Stimulated activated CD8-positive, alpha-beta memory T cell treated with anti-CD3 and anti-CD28 coated beads, Interleukin-15, amount 100 ng/mL, for 24 hours (primary cell): ENCODE measurements at regions not wholly inside any gene's neighbourhood (a gene's known extent, or its start where the extent isn't known, plus 50 kb on each side); places are given as distances from the start of the nearest gene placed in this dataset.

Experiments used
- DNase-seq: peaks from one replicate; pipeline ENCODE4 v3.0.0-alpha.2; 2020; ENCODE audit warnings: low read depth

GRCh38 chr2:6782517-6783237, 83.0 kb downstream of the CMPK2 start:
- DNase-seq = no peak

GRCh38 chr2:6783238-6783614, 82.5 kb downstream of the CMPK2 start:
- DNase-seq = no peak

GRCh38 chr2:6784291-6784690, 81.4 kb downstream of the CMPK2 start:
- no peak for DNase-seq

GRCh38 chr2:6785493-6785892, 80.2 kb downstream of the CMPK2 start:
- no peak for DNase-seq

- DNase-seq = no peak
Observed at GRCh38 chr2:6787376-6787775, 78.3 kb downstream of the CMPK2 start.

GRCh38 chr2:6788614-6789013, 77.1 kb downstream of the CMPK2 start:
- no peak for DNase-seq

GRCh38 chr2:6789559-6790138, 76.1 kb downstream of the CMPK2 start:
- DNase-seq = no peak

- DNase-seq = no peak
Observed at GRCh38 chr2:6791682-6792081, 74.0 kb downstream of the CMPK2 start.

GRCh38 chr2:6792883-6793282, 72.8 kb downstream of the CMPK2 start:
- no peak for DNase-seq

GRCh38 chr2:6793371-6793770, 72.3 kb downstream of the CMPK2 start:
- DNase-seq = no peak

- DNase-seq = no peak
Observed at GRCh38 chr2:6793913-6794312, 71.8 kb downstream of the CMPK2 start.

GRCh38 chr2:6794448-6794847, 71.3 kb downstream of the CMPK2 start:
- no peak for DNase-seq
